GM23338 (cell line): ENCODE measurements at regions not wholly inside any gene's neighbourhood (a gene's known extent, or its start where the extent isn't known, plus 50 kb on each side); places are given as distances from the start of the nearest gene placed in this dataset.

Experiments
- CREB1 ChIP-seq: fragments of 250-450 bp; sonication (Bioruptor Pico); IDR thresholded peaks from 2 replicates; pipeline ENCODE4 v1.5.0; 2020; ENCODE audit warnings: low read depth, mild to moderate bottlenecking, moderate library complexity
- EZH2 ChIP-seq: fragments of 200-600 bp; sonication (generic); IDR thresholded peaks from one replicate; pipeline ENCODE4 v1.8.0; 2017; ENCODE audit warnings: antibody characterized with exemption, mild to moderate bottlenecking, low read depth; ENCODE audit not compliant: unreplicated experiment
- EZH2phosphoT487 ChIP-seq: fragments of 200-600 bp; sonication (generic); IDR thresholded peaks from one replicate; pipeline ENCODE4 v1.8.1; 2018; ENCODE audit warnings: antibody characterized with exemption; ENCODE audit not compliant: unreplicated experiment
- JUNB ChIP-seq: IDR thresholded peaks from one replicate; pipeline ENCODE4 v1.6.1; 2016; ENCODE audit warnings: antibody characterized with exemption; ENCODE audit not compliant: unreplicated experiment
- TF ChIP-seq, protein P1 (sequence below), 2 experiments: fragments of 200-600 bp in 1 of 2; sonication (generic) in 1 of 2; conservative IDR thresholded peaks; 2 replicates each; pipeline versions ENCODE4 v1.5.1 to v1.6.1; 2016 to 2017; ENCODE audit warnings: antibody characterized with exemption in 2 of 2, low read depth in 2 of 2, mild to moderate bottlenecking in 2 of 2, moderate library complexity in 1 of 2
- TF ChIP-seq, protein P2 (sequence below): IDR thresholded peaks from one replicate; pipeline ENCODE4 v1.6.1; 2018; ENCODE audit warnings: antibody characterized with exemption; ENCODE audit not compliant: unreplicated experiment
- TF ChIP-seq, protein P3 (sequence below): fragments of 250-450 bp; sonication (Bioruptor Pico); IDR thresholded peaks from 2 replicates; pipeline ENCODE4 v1.5.0; 2020; ENCODE audit warnings: mild to moderate bottlenecking, moderate library complexity

DNA sequence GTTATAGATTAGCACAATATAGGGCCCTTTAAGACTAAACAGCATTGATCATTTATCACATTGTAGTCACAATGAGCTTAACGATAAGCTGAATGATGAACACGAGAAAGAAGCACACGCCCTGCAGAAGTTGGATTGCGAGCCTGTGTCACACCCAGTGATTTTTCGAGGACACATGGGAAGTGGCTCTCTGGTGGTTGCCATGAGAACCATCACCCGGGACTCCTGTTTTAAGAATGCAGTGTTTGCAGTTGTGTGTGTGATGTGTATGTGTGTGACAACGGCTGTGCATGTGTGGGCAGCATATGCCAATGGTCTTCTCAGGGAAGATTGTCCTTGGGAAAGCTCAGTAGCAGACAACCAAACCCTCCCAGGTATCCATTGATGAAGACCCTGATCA is 69.2 kb downstream of the PDCL3 start:
- TF ChIP-seq CREB1 (CRISPR knock-in tag) (no peak), EZH2 (no peak), JUNB (no peak), EZH2phosphoT487 (no peak)
- TF ChIP-seq, protein P1, sequence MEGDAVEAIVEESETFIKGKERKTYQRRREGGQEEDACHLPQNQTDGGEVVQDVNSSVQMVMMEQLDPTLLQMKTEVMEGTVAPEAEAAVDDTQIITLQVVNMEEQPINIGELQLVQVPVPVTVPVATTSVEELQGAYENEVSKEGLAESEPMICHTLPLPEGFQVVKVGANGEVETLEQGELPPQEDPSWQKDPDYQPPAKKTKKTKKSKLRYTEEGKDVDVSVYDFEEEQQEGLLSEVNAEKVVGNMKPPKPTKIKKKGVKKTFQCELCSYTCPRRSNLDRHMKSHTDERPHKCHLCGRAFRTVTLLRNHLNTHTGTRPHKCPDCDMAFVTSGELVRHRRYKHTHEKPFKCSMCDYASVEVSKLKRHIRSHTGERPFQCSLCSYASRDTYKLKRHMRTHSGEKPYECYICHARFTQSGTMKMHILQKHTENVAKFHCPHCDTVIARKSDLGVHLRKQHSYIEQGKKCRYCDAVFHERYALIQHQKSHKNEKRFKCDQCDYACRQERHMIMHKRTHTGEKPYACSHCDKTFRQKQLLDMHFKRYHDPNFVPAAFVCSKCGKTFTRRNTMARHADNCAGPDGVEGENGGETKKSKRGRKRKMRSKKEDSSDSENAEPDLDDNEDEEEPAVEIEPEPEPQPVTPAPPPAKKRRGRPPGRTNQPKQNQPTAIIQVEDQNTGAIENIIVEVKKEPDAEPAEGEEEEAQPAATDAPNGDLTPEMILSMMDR (conservative IDR thresholded peaks at IDR 0.05; ENCODE audit: low read depth in 2 of 2) = no peak
- TF ChIP-seq, protein P2, sequence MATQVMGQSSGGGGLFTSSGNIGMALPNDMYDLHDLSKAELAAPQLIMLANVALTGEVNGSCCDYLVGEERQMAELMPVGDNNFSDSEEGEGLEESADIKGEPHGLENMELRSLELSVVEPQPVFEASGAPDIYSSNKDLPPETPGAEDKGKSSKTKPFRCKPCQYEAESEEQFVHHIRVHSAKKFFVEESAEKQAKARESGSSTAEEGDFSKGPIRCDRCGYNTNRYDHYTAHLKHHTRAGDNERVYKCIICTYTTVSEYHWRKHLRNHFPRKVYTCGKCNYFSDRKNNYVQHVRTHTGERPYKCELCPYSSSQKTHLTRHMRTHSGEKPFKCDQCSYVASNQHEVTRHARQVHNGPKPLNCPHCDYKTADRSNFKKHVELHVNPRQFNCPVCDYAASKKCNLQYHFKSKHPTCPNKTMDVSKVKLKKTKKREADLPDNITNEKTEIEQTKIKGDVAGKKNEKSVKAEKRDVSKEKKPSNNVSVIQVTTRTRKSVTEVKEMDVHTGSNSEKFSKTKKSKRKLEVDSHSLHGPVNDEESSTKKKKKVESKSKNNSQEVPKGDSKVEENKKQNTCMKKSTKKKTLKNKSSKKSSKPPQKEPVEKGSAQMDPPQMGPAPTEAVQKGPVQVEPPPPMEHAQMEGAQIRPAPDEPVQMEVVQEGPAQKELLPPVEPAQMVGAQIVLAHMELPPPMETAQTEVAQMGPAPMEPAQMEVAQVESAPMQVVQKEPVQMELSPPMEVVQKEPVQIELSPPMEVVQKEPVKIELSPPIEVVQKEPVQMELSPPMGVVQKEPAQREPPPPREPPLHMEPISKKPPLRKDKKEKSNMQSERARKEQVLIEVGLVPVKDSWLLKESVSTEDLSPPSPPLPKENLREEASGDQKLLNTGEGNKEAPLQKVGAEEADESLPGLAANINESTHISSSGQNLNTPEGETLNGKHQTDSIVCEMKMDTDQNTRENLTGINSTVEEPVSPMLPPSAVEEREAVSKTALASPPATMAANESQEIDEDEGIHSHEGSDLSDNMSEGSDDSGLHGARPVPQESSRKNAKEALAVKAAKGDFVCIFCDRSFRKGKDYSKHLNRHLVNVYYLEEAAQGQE = no peak
- TF ChIP-seq, protein P3, sequence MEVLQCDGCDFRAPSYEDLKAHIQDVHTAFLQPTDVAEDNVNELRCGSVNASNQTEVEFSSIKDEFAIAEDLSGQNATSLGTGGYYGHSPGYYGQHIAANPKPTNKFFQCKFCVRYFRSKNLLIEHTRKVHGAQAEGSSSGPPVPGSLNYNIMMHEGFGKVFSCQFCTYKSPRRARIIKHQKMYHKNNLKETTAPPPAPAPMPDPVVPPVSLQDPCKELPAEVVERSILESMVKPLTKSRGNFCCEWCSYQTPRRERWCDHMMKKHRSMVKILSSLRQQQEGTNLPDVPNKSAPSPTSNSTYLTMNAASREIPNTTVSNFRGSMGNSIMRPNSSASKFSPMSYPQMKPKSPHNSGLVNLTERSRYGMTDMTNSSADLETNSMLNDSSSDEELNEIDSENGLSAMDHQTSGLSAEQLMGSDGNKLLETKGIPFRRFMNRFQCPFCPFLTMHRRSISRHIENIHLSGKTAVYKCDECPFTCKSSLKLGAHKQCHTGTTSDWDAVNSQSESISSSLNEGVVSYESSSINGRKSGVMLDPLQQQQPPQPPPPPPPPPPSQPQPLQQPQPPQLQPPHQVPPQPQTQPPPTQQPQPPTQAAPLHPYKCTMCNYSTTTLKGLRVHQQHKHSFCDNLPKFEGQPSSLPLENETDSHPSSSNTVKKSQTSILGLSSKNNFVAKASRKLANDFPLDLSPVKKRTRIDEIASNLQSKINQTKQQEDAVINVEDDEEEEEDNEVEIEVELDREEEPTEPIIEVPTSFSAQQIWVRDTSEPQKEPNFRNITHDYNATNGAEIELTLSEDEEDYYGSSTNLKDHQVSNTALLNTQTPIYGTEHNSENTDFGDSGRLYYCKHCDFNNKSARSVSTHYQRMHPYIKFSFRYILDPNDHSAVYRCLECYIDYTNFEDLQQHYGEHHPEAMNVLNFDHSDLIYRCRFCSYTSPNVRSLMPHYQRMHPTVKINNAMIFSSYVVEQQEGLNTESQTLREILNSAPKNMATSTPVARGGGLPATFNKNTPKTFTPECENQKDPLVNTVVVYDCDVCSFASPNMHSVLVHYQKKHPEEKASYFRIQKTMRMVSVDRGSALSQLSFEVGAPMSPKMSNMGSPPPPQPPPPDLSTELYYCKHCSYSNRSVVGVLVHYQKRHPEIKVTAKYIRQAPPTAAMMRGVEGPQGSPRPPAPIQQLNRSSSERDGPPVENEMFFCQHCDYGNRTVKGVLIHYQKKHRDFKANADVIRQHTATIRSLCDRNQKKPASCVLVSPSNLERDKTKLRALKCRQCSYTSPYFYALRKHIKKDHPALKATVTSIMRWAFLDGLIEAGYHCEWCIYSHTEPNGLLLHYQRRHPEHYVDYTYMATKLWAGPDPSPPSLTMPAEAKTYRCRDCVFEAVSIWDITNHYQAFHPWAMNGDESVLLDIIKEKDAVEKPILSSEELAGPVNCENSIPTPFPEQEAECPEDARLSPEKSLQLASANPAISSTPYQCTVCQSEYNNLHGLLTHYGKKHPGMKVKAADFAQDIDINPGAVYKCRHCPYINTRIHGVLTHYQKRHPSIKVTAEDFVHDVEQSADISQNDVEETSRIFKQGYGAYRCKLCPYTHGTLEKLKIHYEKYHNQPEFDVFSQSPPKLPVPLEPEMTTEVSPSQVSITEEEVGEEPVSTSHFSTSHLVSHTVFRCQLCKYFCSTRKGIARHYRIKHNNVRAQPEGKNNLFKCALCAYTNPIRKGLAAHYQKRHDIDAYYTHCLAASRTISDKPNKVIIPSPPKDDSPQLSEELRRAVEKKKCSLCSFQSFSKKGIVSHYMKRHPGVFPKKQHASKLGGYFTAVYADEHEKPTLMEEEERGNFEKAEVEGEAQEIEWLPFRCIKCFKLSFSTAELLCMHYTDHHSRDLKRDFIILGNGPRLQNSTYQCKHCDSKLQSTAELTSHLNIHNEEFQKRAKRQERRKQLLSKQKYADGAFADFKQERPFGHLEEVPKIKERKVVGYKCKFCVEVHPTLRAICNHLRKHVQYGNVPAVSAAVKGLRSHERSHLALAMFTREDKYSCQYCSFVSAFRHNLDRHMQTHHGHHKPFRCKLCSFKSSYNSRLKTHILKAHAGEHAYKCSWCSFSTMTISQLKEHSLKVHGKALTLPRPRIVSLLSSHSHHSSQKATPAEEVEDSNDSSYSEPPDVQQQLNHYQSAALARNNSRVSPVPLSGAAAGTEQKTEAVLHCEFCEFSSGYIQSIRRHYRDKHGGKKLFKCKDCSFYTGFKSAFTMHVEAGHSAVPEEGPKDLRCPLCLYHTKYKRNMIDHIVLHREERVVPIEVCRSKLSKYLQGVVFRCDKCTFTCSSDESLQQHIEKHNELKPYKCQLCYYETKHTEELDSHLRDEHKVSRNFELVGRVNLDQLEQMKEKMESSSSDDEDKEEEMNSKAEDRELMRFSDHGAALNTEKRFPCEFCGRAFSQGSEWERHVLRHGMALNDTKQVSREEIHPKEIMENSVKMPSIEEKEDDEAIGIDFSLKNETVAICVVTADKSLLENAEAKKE (CRISPR knock-in tag) = no peak
